Neural cell (in vitro differentiated cells): ENCODE measurements at regions not wholly inside any gene's neighbourhood (a gene's known extent, or its start where the extent isn't known, plus 50 kb on each side); places are given as distances from the start of the nearest gene placed in this dataset.
A peak's percentile ranks its signal among the peaks of the same experiment; 100 is the strongest.

Experiments used
- H2AFZ ChIP-seq: fragments of 200-600, 300-800 bp; sonication (generic), shearing (Covaris generic); 2 replicates; pipeline ENCODE4 v1.6.0; 2014; ENCODE audit warnings: low read depth, mild to moderate bottlenecking, antibody characterized with exemption, low read length, moderate library complexity
- H3F3A ChIP-seq: fragments of 200-600 bp; shearing (Covaris generic); 2 replicates; pipeline ENCODE4 v1.6.1; 2016; ENCODE audit warnings: mild to moderate bottlenecking, moderate library complexity, mixed read lengths, antibody characterized with exemption, low read length; ENCODE audit not compliant: insufficient read depth, poor library complexity, severe bottlenecking
- H3K27ac ChIP-seq: fragments of 200-600, 300-800 bp; sonication (generic), shearing (Covaris generic); 2 replicates; pipeline ENCODE4 v1.5.1; 2014; ENCODE audit warnings: mild to moderate bottlenecking, low read length, moderate library complexity
- H3K27me3 ChIP-seq: fragments of 300-800, 200-600 bp; sonication (generic), shearing (Covaris generic); 2 replicates; pipeline ENCODE4 v1.6.0; 2014; ENCODE audit warnings: mild to moderate bottlenecking, low read depth, low read length, moderate library complexity; ENCODE audit not compliant: insufficient read depth
- H3K36me3 ChIP-seq: fragments of 300-800, 200-600 bp; sonication (generic), shearing (Covaris generic); 2 replicates; pipeline ENCODE4 v1.5.1; 2014; ENCODE audit warnings: mild to moderate bottlenecking, antibody characterized with exemption, low read length, moderate library complexity; ENCODE audit not compliant: insufficient read depth
- H3K4me2 ChIP-seq: fragments of 300-800, 200-600 bp; sonication (generic), shearing (Covaris generic); 2 replicates; pipeline ENCODE4 v1.6.0; 2014; ENCODE audit warnings: mild to moderate bottlenecking, low read length
- H3K4me3 ChIP-seq: fragments of 300-800, 200-600 bp; sonication (generic), shearing (Covaris generic); 2 replicates; pipeline ENCODE4 v1.5.1; 2014; ENCODE audit warnings: mild to moderate bottlenecking, low read length, moderate library complexity
- H3K79me2 ChIP-seq: fragments of 200-600 bp; shearing (Covaris generic); replicated peaks from 2 replicates; pipeline ENCODE4 v1.6.0; 2014; ENCODE audit warnings: mild to moderate bottlenecking, low read length, moderate library complexity; ENCODE audit not compliant: insufficient read depth
- H3K9ac ChIP-seq: fragments of 300-800, 200-600 bp; sonication (generic), shearing (Covaris generic); 2 replicates; pipeline ENCODE4 v1.6.1; 2016; ENCODE audit warnings: mild to moderate bottlenecking, low read length, mixed read lengths
- H3K9me2 ChIP-seq: fragments of 200-600 bp; shearing (Covaris generic); 2 replicates; pipeline ENCODE4 v1.6.1; 2016; ENCODE audit warnings: mild to moderate bottlenecking, low read length, mixed read lengths; ENCODE audit not compliant: insufficient read depth
- H3K9me3 ChIP-seq: fragments of 200-600, 300-800 bp; sonication (generic), shearing (Covaris generic); 2 replicates; pipeline ENCODE4 v1.6.1; 2016; ENCODE audit warnings: mild to moderate bottlenecking, mixed run types, low read length, moderate library complexity, mixed read lengths
- H4K20me1 ChIP-seq: fragments of 200-600 bp; shearing (Covaris generic); 2 replicates; pipeline ENCODE4 v1.6.1; 2016; ENCODE audit warnings: mild to moderate bottlenecking, mixed run types; ENCODE audit not compliant: insufficient read depth
- EP300 ChIP-seq: fragments of 450-650 bp; conservative IDR thresholded peaks from 2 replicates; pipeline ENCODE4 v1.6.1; 2014; ENCODE audit warnings: antibody characterized with exemption, mild to moderate bottlenecking, moderate library complexity; ENCODE audit not compliant: poor library complexity, severe bottlenecking
- EZH2 ChIP-seq: fragments of 200-600, 300-800 bp; shearing (Covaris generic), sonication (generic); IDR thresholded peaks from 2 replicates; pipeline ENCODE4 v1.6.1; 2014; ENCODE audit warnings: antibody characterized with exemption, low read length, borderline replicate concordance, mild to moderate bottlenecking; ENCODE audit not compliant: insufficient read depth, poor library complexity, severe bottlenecking
- MXI1 ChIP-seq: fragments of 450-650 bp; conservative IDR thresholded peaks from 2 replicates; pipeline ENCODE4 v1.6.1; 2014; ENCODE audit warnings: antibody characterized with exemption, mild to moderate bottlenecking; ENCODE audit not compliant: poor library complexity, severe bottlenecking
- POLR2AphosphoS5 ChIP-seq: IDR thresholded peaks from 2 replicates; pipeline ENCODE4 v1.6.1; 2012
- RAD21 ChIP-seq: fragments of 450-650 bp; conservative IDR thresholded peaks from 2 replicates; pipeline ENCODE4 v1.6.1; 2014; ENCODE audit warnings: antibody characterized with exemption, mild to moderate bottlenecking, moderate library complexity
- SMC3 ChIP-seq: fragments of 450-650 bp; conservative IDR thresholded peaks from 2 replicates; pipeline ENCODE4 v1.6.1; 2014; ENCODE audit warnings: antibody characterized with exemption, mild to moderate bottlenecking, moderate library complexity; ENCODE audit not compliant: poor library complexity
- TAF1 ChIP-seq: IDR thresholded peaks from 2 replicates; pipeline ENCODE4 v1.6.1; 2012; ENCODE audit warnings: low read depth
- TF ChIP-seq, protein P1 (sequence below): fragments of 450-650 bp; IDR thresholded peaks from 2 replicates; pipeline ENCODE4 v1.5.1; 2014; ENCODE audit warnings: antibody characterized with exemption, mild to moderate bottlenecking, moderate library complexity; ENCODE audit not compliant: poor library complexity, severe bottlenecking
- TF ChIP-seq, protein P2 (sequence below): IDR thresholded peaks from 2 replicates; pipeline ENCODE4 v1.6.1; 2012; ENCODE audit warnings: borderline replicate concordance

DNA sequence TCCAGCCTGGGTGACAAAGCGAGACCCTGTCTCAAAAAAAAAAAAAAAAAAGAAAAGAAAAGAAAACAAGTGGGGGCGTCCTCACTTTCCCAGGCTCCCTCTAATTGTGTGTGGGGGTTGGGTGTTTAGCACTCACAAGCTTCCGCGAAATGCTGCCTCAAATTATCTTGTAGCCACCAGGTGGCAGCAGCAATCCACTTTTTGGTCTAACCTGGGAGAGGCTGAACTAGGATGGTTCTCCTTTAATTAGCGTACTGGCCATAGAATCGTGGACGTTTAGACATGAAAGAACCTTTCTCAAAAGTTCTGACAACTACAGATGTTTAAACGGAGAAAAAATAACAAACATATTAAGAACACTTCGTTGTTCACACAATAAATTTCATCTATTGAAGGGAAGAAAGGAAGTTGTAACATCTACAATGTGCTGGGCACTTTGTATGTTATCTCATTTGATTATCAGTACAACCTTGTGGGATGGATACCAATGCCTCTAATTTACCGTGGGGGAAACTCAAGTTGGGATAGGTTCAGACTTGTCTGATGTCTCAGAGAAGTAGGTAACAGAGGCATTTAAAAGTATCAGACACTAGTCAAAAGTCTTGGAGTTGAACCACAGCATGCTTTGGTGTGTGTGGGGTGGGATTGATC lies 122.7 kb upstream of the NABP1 start:
- no peak overlapping the region for H3K4me3 ChIP-seq
- H3K79me2 ChIP-seq = no peaks in the 10 kb centered on the region
- no peaks in the 10 kb centered on the region for H3F3A ChIP-seq
- no peak overlapping the region for H3K27ac ChIP-seq
- H3K27me3 ChIP-seq = no peaks in the 10 kb centered on the region
- no peak overlapping the region for H3K9ac ChIP-seq
- no peaks in the 10 kb centered on the region for H3K36me3 ChIP-seq
- TF ChIP-seq RAD21 = peak; percentile 85
- TF ChIP-seq POLR2AphosphoS5 = no peak
- no peak for TF ChIP-seq TAF1
- TF ChIP-seq, protein P1, sequence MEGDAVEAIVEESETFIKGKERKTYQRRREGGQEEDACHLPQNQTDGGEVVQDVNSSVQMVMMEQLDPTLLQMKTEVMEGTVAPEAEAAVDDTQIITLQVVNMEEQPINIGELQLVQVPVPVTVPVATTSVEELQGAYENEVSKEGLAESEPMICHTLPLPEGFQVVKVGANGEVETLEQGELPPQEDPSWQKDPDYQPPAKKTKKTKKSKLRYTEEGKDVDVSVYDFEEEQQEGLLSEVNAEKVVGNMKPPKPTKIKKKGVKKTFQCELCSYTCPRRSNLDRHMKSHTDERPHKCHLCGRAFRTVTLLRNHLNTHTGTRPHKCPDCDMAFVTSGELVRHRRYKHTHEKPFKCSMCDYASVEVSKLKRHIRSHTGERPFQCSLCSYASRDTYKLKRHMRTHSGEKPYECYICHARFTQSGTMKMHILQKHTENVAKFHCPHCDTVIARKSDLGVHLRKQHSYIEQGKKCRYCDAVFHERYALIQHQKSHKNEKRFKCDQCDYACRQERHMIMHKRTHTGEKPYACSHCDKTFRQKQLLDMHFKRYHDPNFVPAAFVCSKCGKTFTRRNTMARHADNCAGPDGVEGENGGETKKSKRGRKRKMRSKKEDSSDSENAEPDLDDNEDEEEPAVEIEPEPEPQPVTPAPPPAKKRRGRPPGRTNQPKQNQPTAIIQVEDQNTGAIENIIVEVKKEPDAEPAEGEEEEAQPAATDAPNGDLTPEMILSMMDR = peak; percentile 84
- peak; percentile 87 for TF ChIP-seq SMC3
- no peaks in the 10 kb centered on the region for H4K20me1 ChIP-seq
- no peaks in the 10 kb centered on the region for H3K9me3 ChIP-seq
- H3K9me2 ChIP-seq = no peaks in the 10 kb centered on the region
- H2AFZ ChIP-seq = no peak overlapping the region
- no peak overlapping the region for H3K4me2 ChIP-seq

DNA sequence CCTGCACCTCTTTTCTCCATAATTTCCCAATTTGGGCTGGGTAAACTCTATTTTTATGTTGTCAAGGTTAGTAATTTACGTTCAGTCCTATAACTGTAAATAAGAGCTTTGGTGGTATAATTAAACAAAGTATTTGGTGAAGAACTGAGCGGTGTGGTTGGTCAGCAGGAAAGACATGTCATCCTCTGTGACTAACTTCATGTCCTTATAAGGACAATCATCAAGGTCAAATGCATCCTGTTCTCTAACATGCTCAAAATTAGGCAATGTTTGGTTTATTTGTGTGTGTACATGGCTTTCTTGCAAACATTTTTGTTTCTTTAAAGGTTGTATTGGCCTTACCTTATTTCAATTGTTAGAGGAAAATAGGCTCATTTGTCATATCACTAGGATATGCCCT lies 121.5 kb upstream of the NABP1 start:
- H3K79me2 ChIP-seq = no peaks in the 10 kb centered on the region
- no peak for TF ChIP-seq SMC3
- no peak overlapping the region for H3K27ac ChIP-seq

DNA sequence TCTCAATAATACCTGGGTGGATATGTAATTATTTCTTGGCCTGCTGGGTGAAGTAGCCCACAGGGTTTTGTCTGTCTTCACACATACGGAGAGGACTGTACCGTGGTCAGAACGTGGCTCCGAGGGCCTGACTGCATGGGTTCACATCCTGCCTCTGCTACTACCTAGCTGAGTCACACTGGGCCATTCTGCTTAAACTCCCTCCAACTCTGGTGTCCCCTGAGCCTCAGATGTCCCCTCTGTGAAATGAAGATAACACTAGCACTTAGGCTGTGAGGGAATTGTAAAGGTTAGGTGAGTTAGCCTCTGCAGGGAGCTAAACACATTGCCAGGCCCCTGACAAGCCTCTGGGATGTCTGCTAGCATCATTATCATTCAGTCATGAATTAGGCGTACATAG lies 120.1 kb upstream of the NABP1 start:
- H4K20me1 ChIP-seq = no peaks in the 10 kb centered on the region
- no peak overlapping the region for H3K27ac ChIP-seq
- H3K36me3 ChIP-seq = no peaks in the 10 kb centered on the region
- no peak overlapping the region for H3K4me3 ChIP-seq
- no peaks in the 10 kb centered on the region for H3K79me2 ChIP-seq
- no peak overlapping the region for H3K9ac ChIP-seq
- no peaks in the 10 kb centered on the region for H3K9me2 ChIP-seq
- H2AFZ ChIP-seq = no peak overlapping the region
- no peaks in the 10 kb centered on the region for H3K9me3 ChIP-seq
- TF ChIP-seq EP300 (no peak), TAF1 (no peak), SMC3 (no peak), EZH2 (no peak), MXI1 (no peak), POLR2AphosphoS5 (no peak)
- TF ChIP-seq, protein P2, sequence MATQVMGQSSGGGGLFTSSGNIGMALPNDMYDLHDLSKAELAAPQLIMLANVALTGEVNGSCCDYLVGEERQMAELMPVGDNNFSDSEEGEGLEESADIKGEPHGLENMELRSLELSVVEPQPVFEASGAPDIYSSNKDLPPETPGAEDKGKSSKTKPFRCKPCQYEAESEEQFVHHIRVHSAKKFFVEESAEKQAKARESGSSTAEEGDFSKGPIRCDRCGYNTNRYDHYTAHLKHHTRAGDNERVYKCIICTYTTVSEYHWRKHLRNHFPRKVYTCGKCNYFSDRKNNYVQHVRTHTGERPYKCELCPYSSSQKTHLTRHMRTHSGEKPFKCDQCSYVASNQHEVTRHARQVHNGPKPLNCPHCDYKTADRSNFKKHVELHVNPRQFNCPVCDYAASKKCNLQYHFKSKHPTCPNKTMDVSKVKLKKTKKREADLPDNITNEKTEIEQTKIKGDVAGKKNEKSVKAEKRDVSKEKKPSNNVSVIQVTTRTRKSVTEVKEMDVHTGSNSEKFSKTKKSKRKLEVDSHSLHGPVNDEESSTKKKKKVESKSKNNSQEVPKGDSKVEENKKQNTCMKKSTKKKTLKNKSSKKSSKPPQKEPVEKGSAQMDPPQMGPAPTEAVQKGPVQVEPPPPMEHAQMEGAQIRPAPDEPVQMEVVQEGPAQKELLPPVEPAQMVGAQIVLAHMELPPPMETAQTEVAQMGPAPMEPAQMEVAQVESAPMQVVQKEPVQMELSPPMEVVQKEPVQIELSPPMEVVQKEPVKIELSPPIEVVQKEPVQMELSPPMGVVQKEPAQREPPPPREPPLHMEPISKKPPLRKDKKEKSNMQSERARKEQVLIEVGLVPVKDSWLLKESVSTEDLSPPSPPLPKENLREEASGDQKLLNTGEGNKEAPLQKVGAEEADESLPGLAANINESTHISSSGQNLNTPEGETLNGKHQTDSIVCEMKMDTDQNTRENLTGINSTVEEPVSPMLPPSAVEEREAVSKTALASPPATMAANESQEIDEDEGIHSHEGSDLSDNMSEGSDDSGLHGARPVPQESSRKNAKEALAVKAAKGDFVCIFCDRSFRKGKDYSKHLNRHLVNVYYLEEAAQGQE = no peak
- H3K27me3 ChIP-seq = no peaks in the 10 kb centered on the region
- H3F3A ChIP-seq = no peaks in the 10 kb centered on the region
- no peak overlapping the region for H3K4me2 ChIP-seq

More for the DNA sequence above, 121.5 kb upstream of the NABP1 start:
- Histone ChIP-seq H3K27me3 (no peaks in the 10 kb centered on the region), H3K9me3 (no peaks in the 10 kb centered on the region), H2AFZ (no peak overlapping the region), H3F3A (no peaks in the 10 kb centered on the region), H3K9ac (no peak overlapping the region), H4K20me1 (no peaks in the 10 kb centered on the region), H3K36me3 (no peaks in the 10 kb centered on the region), H3K4me2 (no peak overlapping the region), H3K9me2 (no peaks in the 10 kb centered on the region), H3K4me3 (no peak overlapping the region)
